GM12878 (cell line): ENCODE measurements at regions not wholly inside any gene's neighbourhood (a gene's known extent, or its start where the extent isn't known, plus 50 kb on each side); places are given as distances from the start of the nearest gene placed in this dataset.

Experiments
- ATAC-seq: fragments of 200-7000 bp; cut with Tn5 transposase; 3 replicates; pipeline ENCODE4 v1.9.1; 2020; ENCODE audit warnings: mild to moderate bottlenecking, moderate library complexity
- BruUV-seq: library from RNA; stranded (reverse); fragments of 400-500 nt; replicated peaks from 2 replicates; lab custom pipeline; 2021; lab: Mats Ljungman, UMichigan
- CTCF ChIA-PET: fragments of 300-600 bp; sonication (Branson Sonifier 250); formaldehyde crosslinking; extraction: SDS; loops from one replicate; lab custom pipeline; 2021; ENCODE audit warnings: inconsistent platforms; lab: Yijun Ruan, JAX
- POLR2A ChIA-PET: fragments of 350-600 bp; formaldehyde crosslinking; extraction: SDS; loops from one replicate; lab custom pipeline; 2021; ENCODE audit warnings: inconsistent platforms; lab: Charles Lee
- RAD21 ChIA-PET: fragments of 300-600 bp; sonication (Branson Sonifier 250); formaldehyde crosslinking; loops from one replicate; lab custom pipeline; 2023; ENCODE audit warnings: antibody characterized with exemption; ENCODE audit not compliant: unreplicated experiment; lab: Charles Lee
- SMC1A ChIA-PET: fragments of 300-600 bp; sonication (Branson Sonifier 250); formaldehyde crosslinking; loops from one replicate; lab custom pipeline; 2023; ENCODE audit not compliant: unreplicated experiment, uncharacterized antibody; lab: Charles Lee
- DNase-seq: peaks from one replicate; pipeline ENCODE4 v3.0.0-alpha.2; 2011; ENCODE audit warnings: low read depth, low spot score
- FAIRE-seq: peaks from 3 replicates; lab custom pipeline; 2011; peaks lifted over from hg19 to GRCh38; lab: Jason Lieb, UNC
- H2AFZ ChIP-seq: 2 replicates; pipeline ENCODE4 v1.6.0; 2011; ENCODE audit warnings: low read depth, low read length, control low read depth; ENCODE audit not compliant: control insufficient read depth
- H3K27ac ChIP-seq: 2 replicates; pipeline ENCODE4 v1.5.1; 2011; ENCODE audit warnings: control low read depth; ENCODE audit not compliant: control insufficient read depth, insufficient read depth
- H3K27me3 ChIP-seq, 2 experiments: replicated peaks in 1 of 2; 2 replicates each; pipeline versions ENCODE4 v1.6.0 to v1.6.1; 2011; ENCODE audit warnings: low read length in 1 of 2; ENCODE audit not compliant: control insufficient read depth in 2 of 2, insufficient read depth in 2 of 2
- H3K36me3 ChIP-seq, 2 experiments: 2 replicates each; pipeline ENCODE4 v1.5.1; 2011; ENCODE audit warnings: low read length in 1 of 2; ENCODE audit not compliant: control insufficient read depth in 2 of 2, insufficient read depth in 2 of 2
- H3K4me1 ChIP-seq: 2 replicates; pipeline ENCODE4 v1.6.1; 2011; ENCODE audit warnings: mild to moderate bottlenecking, low read length, moderate library complexity, mixed read lengths; ENCODE audit not compliant: control insufficient read depth, insufficient read depth
- H3K4me2 ChIP-seq: 2 replicates; pipeline ENCODE4 v1.6.0; 2011; ENCODE audit warnings: control low read depth; ENCODE audit not compliant: control insufficient read depth, insufficient read depth
- H3K4me3 ChIP-seq: fragments of 200-600 bp; sonication (generic); 2 replicates; pipeline ENCODE4 v1.5.1; 2016
- H3K79me2 ChIP-seq: 2 replicates; pipeline ENCODE4 v1.6.0; 2011; ENCODE audit warnings: low read length; ENCODE audit not compliant: control insufficient read depth, insufficient read depth
- H3K9ac ChIP-seq: 2 replicates; pipeline ENCODE4 v1.8.0; 2011; ENCODE audit warnings: low read length, control low read depth, mixed read lengths; ENCODE audit not compliant: control insufficient read depth, insufficient read depth
- H3K9me3 ChIP-seq: replicated peaks from 3 replicates; pipeline ENCODE4 v1.5.1; 2011; ENCODE audit warnings: mild to moderate bottlenecking, low read length; ENCODE audit not compliant: control insufficient read depth, insufficient read depth
- H4K20me1 ChIP-seq: 2 replicates; pipeline ENCODE4 v1.6.0; 2011; ENCODE audit not compliant: control insufficient read depth, insufficient read depth
- CHD4 ChIP-seq: fragments of 200-600 bp; sonication (generic); IDR thresholded peaks from 2 replicates; pipeline ENCODE4 v1.6.1; 2016; ENCODE audit warnings: mild to moderate bottlenecking
- IKZF1 ChIP-seq: fragments of 450-650 bp; conservative IDR thresholded peaks from 2 replicates; pipeline ENCODE4 v1.6.1; 2017; ENCODE audit warnings: antibody characterized with exemption, mild to moderate bottlenecking
- MXI1 ChIP-seq: fragments of 150-350 bp; IDR thresholded peaks from 2 replicates; pipeline ENCODE4 v1.6.1; 2011; ENCODE audit warnings: low read depth, mild to moderate bottlenecking, inconsistent platforms, low read length, improper control_type of control experiment
- POLR2AphosphoS2 ChIP-seq: IDR thresholded peaks from 2 replicates; pipeline ENCODE4 v1.6.1; 2011; ENCODE audit warnings: low read depth, mild to moderate bottlenecking, low read length, improper control_type of control experiment, moderate library complexity
- WGBS: methylation state at CpG from one replicate; pipeline ENCODE4 v1.1.6; 2016; ENCODE audit warnings: low lambda C conversion rate; ENCODE audit not compliant: insufficient replicate concordance, insufficient coverage; ENCODE audit errors: missing lambda C conversion rate; 5-methylcytosine and 5-hydroxymethylcytosine counted together
- in situ Hi-C: fragments of 300-500 bp; cut with MboI; formaldehyde crosslinking; loops from 9 replicates; pipeline ENCODE4 v1.14.3; 2018; ENCODE audit warnings: mixed read lengths
- intact Hi-C: fragments of 100-400 bp; cut with micrococcal nuclease; formaldehyde crosslinking; loops from one replicate; pipeline ENCODE4 v1.14.2; 2022; ENCODE audit not compliant: unreplicated experiment
- TF ChIP-seq, protein P1 (sequence below): IDR thresholded peaks from 2 replicates; pipeline ENCODE4 v1.6.1; 2011; ENCODE audit warnings: mild to moderate bottlenecking, low read depth, low read length, moderate library complexity; ENCODE audit not compliant: insufficient replicate concordance
- TF ChIP-seq, protein P2 (sequence below): fragments of 450-650 bp; IDR thresholded peaks from 2 replicates; pipeline ENCODE4 v1.6.1; 2017; ENCODE audit warnings: borderline replicate concordance

DNA sequence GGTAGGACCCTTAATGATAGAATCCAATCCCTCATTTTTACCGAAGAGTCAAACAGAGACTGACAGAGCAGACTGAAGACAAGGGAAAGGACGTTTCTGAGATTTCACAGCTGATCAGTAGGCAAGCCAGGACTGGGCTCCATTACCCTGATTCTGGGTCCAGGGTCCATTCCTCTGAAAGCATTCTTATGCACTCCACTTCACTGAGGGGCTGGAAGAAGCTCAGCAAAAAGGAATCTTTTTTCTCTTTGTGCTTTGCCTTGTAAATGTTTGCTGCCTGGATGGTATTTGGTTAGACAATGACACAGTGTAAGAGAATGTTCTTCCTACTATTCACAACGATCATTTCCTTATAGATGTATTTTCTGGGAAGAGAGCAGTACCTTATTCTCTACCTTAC is 331.3 kb upstream of the PROX1 start:
- no peak for DNase-seq
- no peak for ATAC-seq
- H3K27me3 ChIP-seq: no peaks in the 10 kb centered on the region; a peak in 1 of 4 replicates
- intact Hi-C loops (no loop called here), in situ Hi-C loops (no loop called here)
- TF ChIP-seq POLR2AphosphoS2: no peak
- TF ChIP-seq, protein P1, sequence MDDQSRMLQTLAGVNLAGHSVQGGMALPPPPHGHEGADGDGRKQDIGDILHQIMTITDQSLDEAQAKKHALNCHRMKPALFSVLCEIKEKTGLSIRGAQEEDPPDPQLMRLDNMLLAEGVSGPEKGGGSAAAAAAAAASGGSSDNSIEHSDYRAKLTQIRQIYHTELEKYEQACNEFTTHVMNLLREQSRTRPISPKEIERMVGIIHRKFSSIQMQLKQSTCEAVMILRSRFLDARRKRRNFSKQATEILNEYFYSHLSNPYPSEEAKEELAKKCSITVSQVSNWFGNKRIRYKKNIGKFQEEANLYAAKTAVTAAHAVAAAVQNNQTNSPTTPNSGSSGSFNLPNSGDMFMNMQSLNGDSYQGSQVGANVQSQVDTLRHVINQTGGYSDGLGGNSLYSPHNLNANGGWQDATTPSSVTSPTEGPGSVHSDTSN: no peak
- TF ChIP-seq, protein P2, sequence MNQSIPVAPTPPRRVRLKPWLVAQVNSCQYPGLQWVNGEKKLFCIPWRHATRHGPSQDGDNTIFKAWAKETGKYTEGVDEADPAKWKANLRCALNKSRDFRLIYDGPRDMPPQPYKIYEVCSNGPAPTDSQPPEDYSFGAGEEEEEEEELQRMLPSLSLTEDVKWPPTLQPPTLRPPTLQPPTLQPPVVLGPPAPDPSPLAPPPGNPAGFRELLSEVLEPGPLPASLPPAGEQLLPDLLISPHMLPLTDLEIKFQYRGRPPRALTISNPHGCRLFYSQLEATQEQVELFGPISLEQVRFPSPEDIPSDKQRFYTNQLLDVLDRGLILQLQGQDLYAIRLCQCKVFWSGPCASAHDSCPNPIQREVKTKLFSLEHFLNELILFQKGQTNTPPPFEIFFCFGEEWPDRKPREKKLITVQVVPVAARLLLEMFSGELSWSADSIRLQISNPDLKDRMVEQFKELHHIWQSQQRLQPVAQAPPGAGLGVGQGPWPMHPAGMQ: no peak
- TF ChIP-seq CHD4: no peak
- TF ChIP-seq MXI1: no peak
- TF ChIP-seq IKZF1: no peak
- BruUV-seq: no TSS peak
- no peak overlapping the region for H3K9ac ChIP-seq
- no peaks in the 10 kb centered on the region for H3K9me3 ChIP-seq
- H3K4me1 ChIP-seq: no peaks in the 10 kb centered on the region
- no peak overlapping the region for H3K27ac ChIP-seq
- H2AFZ ChIP-seq: no peak overlapping the region
- H3K79me2 ChIP-seq: no peaks in the 10 kb centered on the region
- WGBS: 13% methylated on average over 3 of the region's 3 CpGs
- ChIA-PET SMC1A (no interaction called here), POLR2A (no interaction called here), CTCF (interaction anchor here (0.7 kb wide), 1 partner anchor 192 kb away, joined by 3 read pairs; no protein-coding TSS in a partner anchor), RAD21 (no interaction called here)
- H3K4me2 ChIP-seq: no peak overlapping the region
- no peak for FAIRE-seq
- no peak overlapping the region for H3K4me3 ChIP-seq
- H4K20me1 ChIP-seq: no peaks in the 10 kb centered on the region
- no peaks in the 10 kb centered on the region for H3K36me3 ChIP-seq
